Gastroesophageal sphincter (tissue), 4 donors: ENCODE measurements at regions not wholly inside any gene's neighbourhood (a gene's known extent, or its start where the extent isn't known, plus 50 kb on each side); places are given as distances from the start of the nearest gene placed in this dataset.

Experiments
- ATAC-seq: fragments of 150-250 bp; one replicate; pipeline ENCODE4 v1.9.1; 2016; ENCODE audit warnings: mild to moderate bottlenecking, moderate library complexity
- H3K27ac ChIP-seq, 4 donors: fragments of 200-600 bp; sonication (generic) in 3 of 4; 1 replicate in 3 of 4; 2 replicates in 1 of 4; pipeline ENCODE4 v1.5.1; 2016 to 2019
- H3K27me3 ChIP-seq: fragments of 200-600 bp; sonication (generic); one replicate; pipeline ENCODE4 v1.5.1; 2019
- H3K36me3 ChIP-seq, 2 donors: fragments of 200-600 bp; sonication (generic); one replicate each; pipeline ENCODE4 v1.5.1; 2019; ENCODE audit warnings: control low read depth in 1 of 2
- H3K4me1 ChIP-seq, 3 donors: fragments of 200-600 bp; sonication (generic); 1 replicate in 2 of 3; 2 replicates in 1 of 3; pipeline ENCODE4 v1.5.1; 2016 to 2019; ENCODE audit warnings: control low read depth in 2 of 3
- H3K4me3 ChIP-seq, 2 donors: fragments of 200-600 bp; sonication (generic); one replicate each; pipeline ENCODE4 v1.5.1; 2019; ENCODE audit warnings: mild to moderate bottlenecking in 1 of 2, moderate library complexity in 1 of 2
- H3K9me3 ChIP-seq, 3 donors: fragments of 200-600 bp; sonication (generic); one replicate each; pipeline ENCODE4 v1.5.1; 2017 to 2019; ENCODE audit warnings: control low read depth in 2 of 3
- EP300 ChIP-seq: sonication (generic); formaldehyde crosslinking; IDR thresholded peaks from one replicate; pipeline ENCODE4 v1.6.1; 2017; ENCODE audit warnings: antibody characterized with exemption, mild to moderate bottlenecking
- POLR2A ChIP-seq, 2 donors: fragments of 450-650 bp; IDR thresholded peaks; one replicate each; pipeline ENCODE4 v1.6.1; 2017; ENCODE audit warnings: antibody characterized with exemption in 2 of 2, mild to moderate bottlenecking in 2 of 2, moderate library complexity in 1 of 2
- POLR2AphosphoS5 ChIP-seq: sonication (generic); formaldehyde crosslinking; IDR thresholded peaks from one replicate; pipeline ENCODE4 v1.6.1; 2017; ENCODE audit warnings: antibody characterized with exemption
- WGBS, 2 donors: methylation state at CpG; one replicate each; pipeline ENCODE4 v1.1.5; 2018; ENCODE audit warnings: low coverage in 1 of 2; 5-methylcytosine and 5-hydroxymethylcytosine counted together
- TF ChIP-seq, protein P1 (sequence below), 4 experiments: fragments of 200-600 bp in 2 of 4; fragments of 450-650 bp in 2 of 4; sonication (generic) in 1 of 4; IDR thresholded peaks; one replicate each; pipeline ENCODE4 v1.5.1; 2017 to 2019; ENCODE audit warnings: antibody characterized with exemption in 4 of 4, mild to moderate bottlenecking in 2 of 4, moderate library complexity in 2 of 4

DNA sequence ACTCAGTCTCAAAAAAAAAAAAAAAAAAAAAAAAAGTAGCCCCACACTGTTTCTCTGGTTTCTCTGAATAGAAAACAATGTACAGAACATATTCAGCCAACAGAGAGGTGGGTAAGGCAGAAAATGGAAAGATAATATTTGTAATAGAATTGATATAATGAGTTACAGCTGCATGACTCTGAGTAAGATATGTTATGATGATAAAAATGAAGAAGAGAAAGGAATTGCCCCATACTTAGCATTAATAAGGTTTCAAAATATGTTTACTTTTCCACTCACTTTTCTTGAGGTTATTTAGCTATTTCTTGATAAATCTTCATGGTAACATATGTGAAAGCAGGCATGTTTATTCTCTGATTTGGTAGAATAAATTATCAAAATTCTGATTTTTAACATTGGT, 100.9 kb upstream of the ROBO2 start:
- H3K4me3 ChIP-seq, result no peak overlapping the region
- H3K27ac ChIP-seq, result no peak overlapping the region
- no peaks in the 10 kb centered on the region for H3K27me3 ChIP-seq
- no peak for ATAC-seq
- no peaks in the 10 kb centered on the region for H3K9me3 ChIP-seq
- H3K4me1 ChIP-seq, result no peaks in the 10 kb centered on the region
- TF ChIP-seq POLR2A (IDR thresholded peaks at IDR 0.05) (no peak), EP300 (no peak), POLR2AphosphoS5 (no peak)
- TF ChIP-seq, protein P1, sequence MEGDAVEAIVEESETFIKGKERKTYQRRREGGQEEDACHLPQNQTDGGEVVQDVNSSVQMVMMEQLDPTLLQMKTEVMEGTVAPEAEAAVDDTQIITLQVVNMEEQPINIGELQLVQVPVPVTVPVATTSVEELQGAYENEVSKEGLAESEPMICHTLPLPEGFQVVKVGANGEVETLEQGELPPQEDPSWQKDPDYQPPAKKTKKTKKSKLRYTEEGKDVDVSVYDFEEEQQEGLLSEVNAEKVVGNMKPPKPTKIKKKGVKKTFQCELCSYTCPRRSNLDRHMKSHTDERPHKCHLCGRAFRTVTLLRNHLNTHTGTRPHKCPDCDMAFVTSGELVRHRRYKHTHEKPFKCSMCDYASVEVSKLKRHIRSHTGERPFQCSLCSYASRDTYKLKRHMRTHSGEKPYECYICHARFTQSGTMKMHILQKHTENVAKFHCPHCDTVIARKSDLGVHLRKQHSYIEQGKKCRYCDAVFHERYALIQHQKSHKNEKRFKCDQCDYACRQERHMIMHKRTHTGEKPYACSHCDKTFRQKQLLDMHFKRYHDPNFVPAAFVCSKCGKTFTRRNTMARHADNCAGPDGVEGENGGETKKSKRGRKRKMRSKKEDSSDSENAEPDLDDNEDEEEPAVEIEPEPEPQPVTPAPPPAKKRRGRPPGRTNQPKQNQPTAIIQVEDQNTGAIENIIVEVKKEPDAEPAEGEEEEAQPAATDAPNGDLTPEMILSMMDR (IDR thresholded peaks at IDR 0.05), result no peak
- H3K36me3 ChIP-seq, result no peaks in the 10 kb centered on the region

DNA sequence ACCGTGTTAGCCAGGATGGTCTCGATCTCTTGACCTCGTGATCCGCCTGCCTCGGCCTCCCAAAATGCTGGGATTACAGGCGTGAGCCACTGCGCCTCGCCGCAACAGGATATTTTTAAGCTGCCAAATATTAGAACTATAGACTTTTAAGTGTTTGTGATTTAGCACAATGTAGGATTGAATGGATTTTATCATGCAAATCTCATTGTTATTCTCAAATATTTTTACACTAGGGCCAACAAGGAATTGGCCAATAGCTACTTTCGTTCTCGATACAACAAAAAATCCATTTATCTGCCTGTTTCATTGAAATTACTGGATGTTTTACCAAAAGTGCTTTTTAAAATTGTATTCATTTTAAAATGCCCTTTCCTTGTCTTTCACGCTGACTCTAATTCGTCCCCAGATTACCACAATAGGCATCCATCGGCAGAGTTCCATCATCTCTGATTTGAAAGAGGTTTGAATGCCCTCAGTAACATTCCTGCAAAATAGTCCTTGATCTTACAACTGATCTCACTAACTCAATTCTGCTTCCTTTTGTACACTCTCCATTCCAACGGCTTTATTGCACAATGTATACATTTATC, 99.6 kb upstream of the ROBO2 start:
- WGBS, 2 donors, result 72 to 92% methylated on average over 4 to 15 of the region's 15 CpGs
- Histone ChIP-seq H3K27ac (no peak overlapping the region), H3K4me1 (no peaks in the 10 kb centered on the region), H3K27me3 (no peaks in the 10 kb centered on the region), H3K4me3 (no peak overlapping the region), H3K9me3 (no peaks in the 10 kb centered on the region), H3K36me3 (no peaks in the 10 kb centered on the region)
- TF ChIP-seq, protein P1 (IDR thresholded peaks at IDR 0.05), result no peak
- TF ChIP-seq POLR2AphosphoS5 (no peak), EP300 (no peak), POLR2A (IDR thresholded peaks at IDR 0.05) (no peak)
- no peak for ATAC-seq

DNA sequence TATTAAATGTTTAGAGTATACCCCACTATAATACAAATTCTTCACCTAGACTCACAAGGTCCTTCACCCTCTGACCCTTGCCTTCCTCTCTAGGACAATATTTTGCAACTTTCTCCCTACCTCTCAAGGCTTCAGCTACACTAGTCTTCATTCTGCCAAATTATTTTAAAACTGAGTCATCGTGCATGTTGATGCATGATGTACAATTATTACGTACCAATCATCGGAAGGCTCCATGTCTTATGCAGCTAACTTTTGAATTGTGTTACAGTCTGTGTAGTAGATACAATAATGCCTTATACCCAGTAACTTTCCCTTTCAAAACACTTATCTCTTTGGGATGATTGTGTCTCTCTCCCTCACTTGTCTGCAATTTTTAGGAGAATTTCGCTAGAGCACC, 98.5 kb upstream of the ROBO2 start:
- H3K4me1 ChIP-seq, result no peaks in the 10 kb centered on the region
- no peak overlapping the region for H3K4me3 ChIP-seq
- H3K27ac ChIP-seq, result no peak overlapping the region
- no peak for ATAC-seq
- H3K36me3 ChIP-seq, result no peaks in the 10 kb centered on the region
- no peaks in the 10 kb centered on the region for H3K27me3 ChIP-seq
- TF ChIP-seq POLR2AphosphoS5 (no peak), POLR2A (IDR thresholded peaks at IDR 0.05) (no peak), EP300 (no peak)
- TF ChIP-seq, protein P1 (IDR thresholded peaks at IDR 0.05), result no peak
- WGBS, 2 donors, result 95 to 97% methylated on average over 4 of the region's 4 CpGs
- no peaks in the 10 kb centered on the region for H3K9me3 ChIP-seq

DNA sequence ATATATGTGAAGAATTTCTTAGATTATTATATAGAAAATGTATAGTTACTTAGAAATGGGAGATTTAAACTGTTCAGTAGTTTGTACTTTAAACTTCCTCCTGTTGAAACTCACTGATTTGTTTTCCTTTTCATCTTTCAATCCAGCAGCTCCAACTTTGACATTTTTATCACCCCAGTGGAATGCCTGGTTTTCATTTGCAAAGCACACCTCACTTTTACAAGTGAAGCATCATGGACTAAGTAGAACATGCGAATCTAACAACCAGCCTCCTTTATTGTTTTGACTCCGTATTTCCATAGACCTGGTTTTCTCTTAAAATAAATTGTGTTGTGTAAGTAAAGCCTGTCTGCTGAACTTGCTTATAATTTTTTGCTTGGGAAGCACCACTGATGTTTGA, 97.8 kb upstream of the ROBO2 start:
- ATAC-seq, result no peak
- WGBS, 2 donors, result 68 to 78% methylated on average over 2 of the region's 2 CpGs
- H3K4me3 ChIP-seq, result no peak overlapping the region

DNA sequence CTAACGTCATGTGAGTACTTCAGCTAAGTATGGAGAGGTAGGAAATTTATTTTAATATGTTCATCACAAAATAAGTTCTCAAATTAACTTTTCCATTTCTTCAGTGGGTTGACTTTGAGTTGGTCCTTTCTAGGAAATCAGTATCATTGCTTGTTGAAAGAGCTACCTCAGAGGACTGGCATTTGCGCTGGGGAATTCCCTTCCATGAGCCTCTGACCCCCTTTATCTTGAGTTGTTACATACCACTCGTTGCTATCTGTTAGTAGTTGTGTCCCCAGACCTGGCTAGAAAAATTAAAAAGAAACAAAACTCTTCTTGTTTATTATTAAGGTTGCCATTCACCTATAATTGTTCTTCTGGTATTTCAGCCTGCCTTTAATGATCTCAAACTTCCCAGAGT, 96.8 kb upstream of the ROBO2 start:
- Histone ChIP-seq H3K4me1 (no peaks in the 10 kb centered on the region), H3K36me3 (no peaks in the 10 kb centered on the region), H3K27ac (no peak overlapping the region), H3K9me3 (no peaks in the 10 kb centered on the region), H3K4me3 (no peak overlapping the region), H3K27me3 (no peaks in the 10 kb centered on the region)
- 40 to 41% methylated on average over 2 to 3 of the region's 3 CpGs for WGBS, 2 donors
- TF ChIP-seq EP300 (no peak), POLR2AphosphoS5 (no peak), POLR2A (IDR thresholded peaks at IDR 0.05) (no peak)
- TF ChIP-seq, protein P1 (IDR thresholded peaks at IDR 0.05), result no peak
- no peak for ATAC-seq

More for the DNA sequence above, 97.8 kb upstream of the ROBO2 start:
- Histone ChIP-seq H3K9me3 (no peaks in the 10 kb centered on the region), H3K36me3 (no peaks in the 10 kb centered on the region), H3K4me1 (no peaks in the 10 kb centered on the region), H3K27ac (no peak overlapping the region), H3K27me3 (no peaks in the 10 kb centered on the region)
- TF ChIP-seq POLR2A (IDR thresholded peaks at IDR 0.05), result no peak
- no peak for TF ChIP-seq EP300
- no peak for TF ChIP-seq POLR2AphosphoS5
- TF ChIP-seq, protein P1 (IDR thresholded peaks at IDR 0.05), result no peak
